AG09309 (cell line): ENCODE measurements at regions not wholly inside any gene's neighbourhood (a gene's known extent, or its start where the extent isn't known, plus 50 kb on each side); places are given as distances from the start of the nearest gene placed in this dataset.

ENCODE experiments used
- DNase-seq: peaks from one replicate; pipeline ENCODE4 v3.0.0-alpha.2; 2010; ENCODE audit warnings: low read depth
- H3K4me3 ChIP-seq: 2 replicates; pipeline ENCODE4 v1.5.1; 2011; ENCODE audit warnings: mild to moderate bottlenecking, low read depth, low read length, moderate library complexity; ENCODE audit not compliant: control insufficient read depth
- TF ChIP-seq, protein P1 (sequence below): IDR thresholded peaks from 2 replicates; pipeline ENCODE4 v1.5.1; 2011; ENCODE audit warnings: mild to moderate bottlenecking, low read depth, low read length, inconsistent platforms; ENCODE audit not compliant: insufficient read depth, control insufficient read depth; ENCODE audit errors: missing control alignments

DNA sequence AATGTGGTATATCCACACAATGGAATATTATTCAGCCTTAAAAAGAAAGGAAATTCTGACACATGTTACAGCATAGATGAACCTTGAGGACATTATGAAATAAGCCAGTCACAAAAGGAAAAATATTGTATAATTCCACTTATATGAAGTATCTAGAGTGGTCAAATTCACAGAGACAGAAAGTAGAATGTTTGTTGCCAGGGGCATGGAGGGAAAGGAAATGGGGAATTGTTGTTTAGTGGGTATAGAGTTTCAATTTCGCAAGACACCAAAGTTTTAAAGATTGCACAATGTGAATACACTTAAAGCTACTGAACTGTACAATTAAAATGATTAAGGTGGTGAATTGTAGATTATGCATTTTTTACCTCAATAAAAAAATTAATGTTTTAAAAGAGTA is 92.9 kb downstream of the TXNL1 start:
- TF ChIP-seq, protein P1, sequence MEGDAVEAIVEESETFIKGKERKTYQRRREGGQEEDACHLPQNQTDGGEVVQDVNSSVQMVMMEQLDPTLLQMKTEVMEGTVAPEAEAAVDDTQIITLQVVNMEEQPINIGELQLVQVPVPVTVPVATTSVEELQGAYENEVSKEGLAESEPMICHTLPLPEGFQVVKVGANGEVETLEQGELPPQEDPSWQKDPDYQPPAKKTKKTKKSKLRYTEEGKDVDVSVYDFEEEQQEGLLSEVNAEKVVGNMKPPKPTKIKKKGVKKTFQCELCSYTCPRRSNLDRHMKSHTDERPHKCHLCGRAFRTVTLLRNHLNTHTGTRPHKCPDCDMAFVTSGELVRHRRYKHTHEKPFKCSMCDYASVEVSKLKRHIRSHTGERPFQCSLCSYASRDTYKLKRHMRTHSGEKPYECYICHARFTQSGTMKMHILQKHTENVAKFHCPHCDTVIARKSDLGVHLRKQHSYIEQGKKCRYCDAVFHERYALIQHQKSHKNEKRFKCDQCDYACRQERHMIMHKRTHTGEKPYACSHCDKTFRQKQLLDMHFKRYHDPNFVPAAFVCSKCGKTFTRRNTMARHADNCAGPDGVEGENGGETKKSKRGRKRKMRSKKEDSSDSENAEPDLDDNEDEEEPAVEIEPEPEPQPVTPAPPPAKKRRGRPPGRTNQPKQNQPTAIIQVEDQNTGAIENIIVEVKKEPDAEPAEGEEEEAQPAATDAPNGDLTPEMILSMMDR, result no peak
- no peak overlapping the region for H3K4me3 ChIP-seq
- no peak for DNase-seq

DNA sequence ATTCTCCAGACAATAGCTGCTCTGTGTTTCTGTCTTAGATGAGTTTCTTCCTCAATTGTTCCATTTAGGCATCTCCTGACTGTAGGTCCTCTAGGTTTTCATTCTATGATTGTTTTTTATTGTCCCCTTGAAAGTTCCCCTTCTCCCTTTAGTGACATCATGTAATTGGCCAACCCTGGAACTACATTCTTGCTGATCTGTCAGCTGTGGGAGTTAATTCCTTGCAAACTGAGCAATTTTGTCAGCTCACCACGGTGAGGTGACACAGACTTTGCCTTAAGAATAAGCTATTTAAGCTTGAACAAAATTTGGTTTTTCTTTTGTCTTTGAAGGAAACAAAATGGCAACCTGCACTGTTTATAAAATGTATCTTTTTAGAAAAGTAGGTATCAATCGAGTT is 95.9 kb downstream of the TXNL1 start:
- no peak overlapping the region for H3K4me3 ChIP-seq
- DNase-seq, result no peak
- TF ChIP-seq, protein P1, result no peak

DNA sequence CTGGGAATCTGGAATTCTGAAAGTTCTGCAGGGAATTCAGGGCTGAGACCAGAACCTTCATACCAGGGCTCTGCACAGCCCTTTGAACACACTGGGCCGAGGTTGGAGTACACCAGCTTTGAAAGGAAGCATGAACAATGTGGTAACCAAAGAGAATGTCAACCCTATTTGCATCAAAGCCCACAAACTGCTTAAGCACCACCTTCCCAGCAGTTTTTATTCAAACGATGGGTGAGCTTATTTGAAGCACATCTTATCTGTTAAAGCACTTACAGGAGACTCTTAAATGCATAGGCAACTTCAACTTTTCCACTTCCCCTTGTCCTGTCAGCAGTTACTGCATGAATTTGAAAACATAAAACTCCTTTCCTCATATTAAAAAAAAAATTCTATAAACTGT is 96.6 kb downstream of the TXNL1 start:
- no peak for DNase-seq
- TF ChIP-seq, protein P1, result no peak
- no peak overlapping the region for H3K4me3 ChIP-seq

DNA sequence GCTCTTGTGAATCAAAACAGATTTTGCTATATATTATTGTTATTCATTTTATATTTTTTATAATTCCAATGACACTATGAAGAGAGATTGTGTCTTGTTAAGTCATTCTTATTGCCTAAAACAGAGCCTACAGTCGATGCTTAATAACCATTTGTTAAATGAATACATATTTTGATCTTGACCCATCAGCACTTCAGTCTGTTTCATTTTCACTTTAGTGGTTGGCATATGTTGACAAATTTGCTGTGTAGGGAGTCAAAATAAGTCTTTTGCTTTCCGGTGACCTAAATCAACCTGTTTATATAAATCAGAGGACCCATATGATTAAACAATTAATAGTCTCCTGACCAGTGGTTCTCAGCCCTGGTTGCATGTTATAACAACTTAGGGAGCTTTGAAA is 97.1 kb downstream of the TXNL1 start:
- DNase-seq, result no peak
- H3K4me3 ChIP-seq, result no peak overlapping the region
- TF ChIP-seq, protein P1, result no peak

DNA sequence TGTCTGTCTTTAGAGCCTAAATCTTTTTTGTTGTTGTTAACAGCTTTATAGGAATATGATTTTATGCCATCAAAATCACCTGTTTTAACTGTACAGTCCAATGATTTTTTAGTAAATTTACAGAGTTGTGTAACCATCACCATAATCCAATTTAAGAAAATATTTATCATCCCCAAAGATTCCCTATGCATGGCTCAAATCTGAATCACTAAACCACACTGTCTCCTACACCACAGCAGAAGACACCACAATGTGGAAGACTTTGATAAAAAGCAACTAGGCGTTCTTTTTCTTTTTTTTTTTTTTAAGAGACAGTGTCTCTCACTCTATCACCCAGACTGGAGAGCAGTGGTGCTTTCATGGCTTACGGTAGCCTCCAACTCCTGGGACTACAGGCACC is 99.6 kb downstream of the TXNL1 start:
- no peak overlapping the region for H3K4me3 ChIP-seq
- peak; percentile 69 for DNase-seq
- TF ChIP-seq, protein P1, result no peak

DNA sequence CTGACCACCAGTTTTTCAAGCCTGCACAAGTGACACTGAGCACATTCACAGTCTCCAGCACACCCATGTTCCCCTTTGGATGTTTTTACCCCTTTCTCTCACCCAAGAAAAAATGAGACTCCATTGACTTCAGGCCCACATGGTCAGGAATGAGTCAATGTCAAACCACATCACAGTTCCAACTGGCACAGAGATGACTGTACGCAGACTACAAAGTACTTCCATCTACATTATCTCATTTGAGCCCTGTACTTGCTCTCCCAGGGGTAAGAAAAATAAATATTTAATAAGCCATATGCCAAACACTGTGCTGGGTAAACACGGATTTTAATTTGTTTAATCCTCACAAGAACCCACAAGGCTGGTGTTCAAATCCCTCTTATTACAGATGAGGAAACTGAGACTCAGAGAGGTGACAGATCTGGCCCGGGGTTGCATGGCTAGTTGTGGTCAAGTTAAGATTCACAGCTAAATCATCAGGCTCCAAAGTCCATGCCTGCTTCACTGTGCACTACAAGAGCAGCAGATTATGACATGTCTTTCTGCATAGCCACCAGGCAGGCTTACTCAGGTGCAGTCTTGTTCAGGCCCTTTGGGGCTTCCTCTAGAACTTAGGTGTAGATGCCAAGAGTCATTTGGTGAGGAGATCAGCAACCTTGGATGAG is 106.1 kb downstream of the TXNL1 start:
- DNase-seq, result no peak
- H3K4me3 ChIP-seq, result no peak overlapping the region
- TF ChIP-seq, protein P1, result no peak

DNA sequence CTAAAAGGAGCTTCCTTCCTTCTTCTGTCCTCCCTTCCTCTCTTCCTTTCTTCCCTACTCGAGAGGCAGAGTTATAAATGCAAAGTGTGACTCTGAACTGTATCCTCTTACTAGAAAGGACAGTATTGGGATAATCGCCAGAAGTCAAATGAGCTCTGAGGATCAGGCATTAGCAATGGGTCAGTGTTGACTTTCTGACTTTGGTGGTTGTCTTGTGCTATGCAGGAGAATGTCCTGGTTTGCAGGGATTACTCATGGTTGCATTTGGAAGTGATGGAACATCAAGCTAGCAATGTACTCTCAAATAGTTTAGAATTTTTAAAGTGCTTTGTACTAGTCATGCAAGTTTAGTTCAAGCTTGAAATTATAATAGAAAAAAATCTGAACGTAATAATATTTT is 115.6 kb downstream of the TXNL1 start:
- no peak for DNase-seq
- TF ChIP-seq, protein P1, result no peak
- no peak overlapping the region for H3K4me3 ChIP-seq
